ENCODE measurements at regions not wholly inside any gene's neighbourhood (a gene's known extent, or its start where the extent isn't known, plus 50 kb on each side); places are given as distances from the start of the nearest gene placed in this dataset.
"Not testable (repeated sequence)": the region's sequence is repeated elsewhere in the genome, so short reads cannot be mapped to it uniquely, and the experiment has no call there.

DNA sequence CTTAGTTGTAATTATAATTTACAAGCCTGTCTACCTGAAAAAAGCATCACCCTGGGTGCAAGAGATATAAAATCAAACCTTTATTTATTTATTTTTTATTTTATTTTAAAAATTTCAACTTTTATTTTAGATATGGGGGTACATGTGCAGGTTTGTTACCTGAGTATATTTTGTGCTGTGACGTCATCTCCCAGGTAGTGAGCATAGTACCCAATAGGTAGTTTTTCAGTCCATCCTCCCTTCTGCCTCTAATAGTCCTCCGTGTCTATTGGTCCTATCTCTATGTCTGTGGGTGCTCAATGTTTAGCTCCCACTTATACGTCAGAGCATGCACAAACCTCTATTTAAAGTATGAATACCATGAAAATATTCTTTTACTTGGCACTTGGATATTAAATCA lies 1846.3 kb downstream of the KHDRBS2 start:
- not testable (repeated sequence) for H4K20me1 ChIP-seq (ENCODE audit: insufficient read depth, low read length); H3K27me3 ChIP-seq (ENCODE audit: insufficient read depth, low read length); H3K4me3 ChIP-seq (ENCODE audit: low read depth, low read length, poor library complexity, severe bottlenecking); H3K9ac ChIP-seq (ENCODE audit: low read length); H3K36me3 ChIP-seq (ENCODE audit: insufficient read depth, low read length); H2AFZ ChIP-seq (ENCODE audit: low read length); H3K9me2 ChIP-seq (ENCODE audit: low read depth, low read length); H3F3A ChIP-seq (ENCODE audit: insufficient read depth, low read length); H3K4me1 ChIP-seq (ENCODE audit: insufficient read depth, low read length, severe bottlenecking); H3K79me2 ChIP-seq (ENCODE audit: insufficient read depth, low read length); H3K27ac ChIP-seq (ENCODE audit: low read depth, low read length, poor library complexity, severe bottlenecking); H3K9me3 ChIP-seq (ENCODE audit: low read length); H3K4me2 ChIP-seq (ENCODE audit: low read length)

DNA sequence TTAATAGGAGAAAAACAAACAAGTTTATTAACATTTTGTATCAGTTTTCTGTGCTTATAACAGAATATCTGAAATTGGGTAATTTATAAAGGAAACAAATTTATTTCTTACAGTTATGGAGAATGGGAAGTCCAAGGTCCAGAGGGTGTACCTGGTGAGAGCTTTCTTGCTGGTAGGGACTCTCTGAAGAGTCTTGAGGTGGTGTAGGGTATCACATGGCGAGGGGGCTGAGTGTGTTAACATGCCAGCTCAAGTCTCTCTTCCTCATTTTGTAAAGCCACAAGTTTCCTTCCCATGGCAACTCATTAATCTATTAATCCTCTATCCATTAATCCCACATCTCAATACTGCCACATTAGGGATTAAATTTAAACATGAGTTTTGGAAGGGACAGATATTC lies 1863.3 kb downstream of the KHDRBS2 start:
- H3K27ac ChIP-seq (ENCODE audit: low read depth, low read length, poor library complexity, severe bottlenecking); H3K36me3 ChIP-seq (ENCODE audit: insufficient read depth, low read length); H3K9ac ChIP-seq (ENCODE audit: low read length); H3K9me3 ChIP-seq (ENCODE audit: low read length); H3F3A ChIP-seq (ENCODE audit: insufficient read depth, low read length); H3K27me3 ChIP-seq (ENCODE audit: insufficient read depth, low read length); H3K4me3 ChIP-seq (ENCODE audit: low read depth, low read length, poor library complexity, severe bottlenecking); H3K9me2 ChIP-seq (ENCODE audit: low read depth, low read length); H4K20me1 ChIP-seq (ENCODE audit: insufficient read depth, low read length); H3K79me2 ChIP-seq (ENCODE audit: insufficient read depth, low read length); H2AFZ ChIP-seq (ENCODE audit: low read length); H3K4me2 ChIP-seq (ENCODE audit: low read length); H3K4me1 ChIP-seq (ENCODE audit: insufficient read depth, low read length, severe bottlenecking): not testable (repeated sequence)

- not testable (repeated sequence) for H3K27me3 ChIP-seq (ENCODE audit: insufficient read depth, low read length); H3K4me1 ChIP-seq (ENCODE audit: insufficient read depth, low read length, severe bottlenecking); H2AFZ ChIP-seq (ENCODE audit: low read length); H4K20me1 ChIP-seq (ENCODE audit: insufficient read depth, low read length); H3K27ac ChIP-seq (ENCODE audit: low read depth, low read length, poor library complexity, severe bottlenecking); H3K9ac ChIP-seq (ENCODE audit: low read length); H3K4me3 ChIP-seq (ENCODE audit: low read depth, low read length, poor library complexity, severe bottlenecking); H3K9me3 ChIP-seq (ENCODE audit: low read length); H3K9me2 ChIP-seq (ENCODE audit: low read depth, low read length); H3K36me3 ChIP-seq (ENCODE audit: insufficient read depth, low read length); H3K4me2 ChIP-seq (ENCODE audit: low read length); H3F3A ChIP-seq (ENCODE audit: insufficient read depth, low read length); H3K79me2 ChIP-seq (ENCODE audit: insufficient read depth, low read length)
Observed at GRCh38 chr6:60416118-60416517, 1869.9 kb downstream of the KHDRBS2 start.

- H3K27ac ChIP-seq (ENCODE audit: low read depth, low read length, poor library complexity, severe bottlenecking); H3K27me3 ChIP-seq (ENCODE audit: insufficient read depth, low read length); H3K9me3 ChIP-seq (ENCODE audit: low read length); H3K4me3 ChIP-seq (ENCODE audit: low read depth, low read length, poor library complexity, severe bottlenecking); H2AFZ ChIP-seq (ENCODE audit: low read length); H3K36me3 ChIP-seq (ENCODE audit: insufficient read depth, low read length); H3K9me2 ChIP-seq (ENCODE audit: low read depth, low read length); H3K4me2 ChIP-seq (ENCODE audit: low read length); H3K9ac ChIP-seq (ENCODE audit: low read length); H3K4me1 ChIP-seq (ENCODE audit: insufficient read depth, low read length, severe bottlenecking); H4K20me1 ChIP-seq (ENCODE audit: insufficient read depth, low read length); H3F3A ChIP-seq (ENCODE audit: insufficient read depth, low read length); H3K79me2 ChIP-seq (ENCODE audit: insufficient read depth, low read length): not testable (repeated sequence)
Observed at GRCh38 chr6:60408747-60409146, 1877.3 kb downstream of the KHDRBS2 start.

GRCh38 chr6:60403268-60403667 lies 1882.8 kb downstream of the KHDRBS2 start:
- not testable (repeated sequence) for H3K4me3 ChIP-seq (ENCODE audit: low read depth, low read length, poor library complexity, severe bottlenecking); H3K4me1 ChIP-seq (ENCODE audit: insufficient read depth, low read length, severe bottlenecking); H3F3A ChIP-seq (ENCODE audit: insufficient read depth, low read length); H4K20me1 ChIP-seq (ENCODE audit: insufficient read depth, low read length); H3K36me3 ChIP-seq (ENCODE audit: insufficient read depth, low read length); H3K9ac ChIP-seq (ENCODE audit: low read length); H3K27me3 ChIP-seq (ENCODE audit: insufficient read depth, low read length); H3K27ac ChIP-seq (ENCODE audit: low read depth, low read length, poor library complexity, severe bottlenecking); H3K4me2 ChIP-seq (ENCODE audit: low read length); H3K79me2 ChIP-seq (ENCODE audit: insufficient read depth, low read length); H3K9me3 ChIP-seq (ENCODE audit: low read length); H3K9me2 ChIP-seq (ENCODE audit: low read depth, low read length); H2AFZ ChIP-seq (ENCODE audit: low read length)

- H4K20me1 ChIP-seq (ENCODE audit: insufficient read depth, low read length); H3K9ac ChIP-seq (ENCODE audit: low read length); H3K4me1 ChIP-seq (ENCODE audit: insufficient read depth, low read length, severe bottlenecking); H3K4me3 ChIP-seq (ENCODE audit: low read depth, low read length, poor library complexity, severe bottlenecking); H3K27ac ChIP-seq (ENCODE audit: low read depth, low read length, poor library complexity, severe bottlenecking); H3F3A ChIP-seq (ENCODE audit: insufficient read depth, low read length); H3K79me2 ChIP-seq (ENCODE audit: insufficient read depth, low read length); H3K27me3 ChIP-seq (ENCODE audit: insufficient read depth, low read length); H3K4me2 ChIP-seq (ENCODE audit: low read length); H3K9me2 ChIP-seq (ENCODE audit: low read depth, low read length); H2AFZ ChIP-seq (ENCODE audit: low read length); H3K36me3 ChIP-seq (ENCODE audit: insufficient read depth, low read length); H3K9me3 ChIP-seq (ENCODE audit: low read length): not testable (repeated sequence)
Observed at GRCh38 chr6:60402490-60402889, 1883.5 kb downstream of the KHDRBS2 start.

- H3K4me1 ChIP-seq (ENCODE audit: insufficient read depth, low read length, severe bottlenecking); H2AFZ ChIP-seq (ENCODE audit: low read length); H3K79me2 ChIP-seq (ENCODE audit: insufficient read depth, low read length); H3K27me3 ChIP-seq (ENCODE audit: insufficient read depth, low read length); H3K4me2 ChIP-seq (ENCODE audit: low read length); H3K4me3 ChIP-seq (ENCODE audit: low read depth, low read length, poor library complexity, severe bottlenecking); H4K20me1 ChIP-seq (ENCODE audit: insufficient read depth, low read length); H3K36me3 ChIP-seq (ENCODE audit: insufficient read depth, low read length); H3K9ac ChIP-seq (ENCODE audit: low read length); H3F3A ChIP-seq (ENCODE audit: insufficient read depth, low read length); H3K27ac ChIP-seq (ENCODE audit: low read depth, low read length, poor library complexity, severe bottlenecking); H3K9me2 ChIP-seq (ENCODE audit: low read depth, low read length); H3K9me3 ChIP-seq (ENCODE audit: low read length): not testable (repeated sequence)
Observed at GRCh38 chr6:60395261-60395660, 1890.8 kb downstream of the KHDRBS2 start.

DNA sequence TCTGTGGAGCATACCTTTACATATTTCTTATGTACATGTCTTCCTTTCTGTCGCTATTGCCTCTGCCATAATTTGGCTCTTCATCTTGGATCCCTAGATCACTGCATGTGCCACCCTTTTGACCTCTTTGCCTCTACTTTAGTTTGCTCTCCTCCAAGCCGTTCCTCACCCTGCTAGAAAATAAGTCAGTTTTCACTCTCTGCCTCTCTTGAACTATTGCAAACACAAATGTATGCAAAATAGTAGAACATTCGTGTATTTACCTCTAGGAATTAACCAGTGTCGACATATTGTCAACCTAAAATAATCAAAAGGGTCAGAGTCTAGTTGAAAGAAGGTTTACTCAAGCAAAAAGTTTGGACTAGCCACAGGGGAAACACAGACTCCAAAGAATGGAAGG lies 1893.1 kb downstream of the KHDRBS2 start:
- H4K20me1 ChIP-seq (ENCODE audit: insufficient read depth, low read length); H3K9me2 ChIP-seq (ENCODE audit: low read depth, low read length); H3K9ac ChIP-seq (ENCODE audit: low read length); H3K27me3 ChIP-seq (ENCODE audit: insufficient read depth, low read length); H3K4me2 ChIP-seq (ENCODE audit: low read length); H3K27ac ChIP-seq (ENCODE audit: low read depth, low read length, poor library complexity, severe bottlenecking); H2AFZ ChIP-seq (ENCODE audit: low read length); H3K4me1 ChIP-seq (ENCODE audit: insufficient read depth, low read length, severe bottlenecking); H3F3A ChIP-seq (ENCODE audit: insufficient read depth, low read length); H3K4me3 ChIP-seq (ENCODE audit: low read depth, low read length, poor library complexity, severe bottlenecking); H3K79me2 ChIP-seq (ENCODE audit: insufficient read depth, low read length); H3K9me3 ChIP-seq (ENCODE audit: low read length); H3K36me3 ChIP-seq (ENCODE audit: insufficient read depth, low read length): not testable (repeated sequence)
